HL-60 (cell line): ENCODE measurements at regions not wholly inside any gene's neighbourhood (a gene's known extent, or its start where the extent isn't known, plus 50 kb on each side); places are given as distances from the start of the nearest gene placed in this dataset.

Source experiments
- POLR2AphosphoS5 ChIP-seq: IDR thresholded peaks from 2 replicates; pipeline ENCODE4 v1.6.1; 2012; ENCODE audit warnings: low read depth
- TF ChIP-seq, protein P1 (sequence below): IDR thresholded peaks from one replicate; pipeline ENCODE4 v1.5.1; 2011; ENCODE audit warnings: low read length, control low read depth, inconsistent platforms; ENCODE audit not compliant: insufficient read depth

DNA sequence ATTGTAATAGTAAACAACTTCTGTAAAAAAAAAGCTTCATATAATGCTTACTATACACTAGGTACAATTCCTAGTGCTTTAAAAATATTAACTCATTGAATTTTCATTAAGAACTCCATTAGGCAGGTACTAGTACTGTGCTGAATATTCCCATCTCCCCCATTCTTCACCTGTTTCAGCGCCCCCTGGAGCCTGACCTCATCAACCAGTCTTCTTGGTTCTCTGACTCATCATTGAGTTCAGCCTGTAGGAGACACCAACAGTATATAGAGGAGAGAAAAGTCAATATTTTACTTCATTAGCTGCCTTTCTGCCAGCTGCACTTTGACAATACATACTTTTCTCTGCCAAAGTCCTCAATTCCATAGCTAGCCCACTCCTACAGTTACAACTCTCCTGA lies 1009.9 kb upstream of the KLHL29 start:
- TF ChIP-seq, protein P1, sequence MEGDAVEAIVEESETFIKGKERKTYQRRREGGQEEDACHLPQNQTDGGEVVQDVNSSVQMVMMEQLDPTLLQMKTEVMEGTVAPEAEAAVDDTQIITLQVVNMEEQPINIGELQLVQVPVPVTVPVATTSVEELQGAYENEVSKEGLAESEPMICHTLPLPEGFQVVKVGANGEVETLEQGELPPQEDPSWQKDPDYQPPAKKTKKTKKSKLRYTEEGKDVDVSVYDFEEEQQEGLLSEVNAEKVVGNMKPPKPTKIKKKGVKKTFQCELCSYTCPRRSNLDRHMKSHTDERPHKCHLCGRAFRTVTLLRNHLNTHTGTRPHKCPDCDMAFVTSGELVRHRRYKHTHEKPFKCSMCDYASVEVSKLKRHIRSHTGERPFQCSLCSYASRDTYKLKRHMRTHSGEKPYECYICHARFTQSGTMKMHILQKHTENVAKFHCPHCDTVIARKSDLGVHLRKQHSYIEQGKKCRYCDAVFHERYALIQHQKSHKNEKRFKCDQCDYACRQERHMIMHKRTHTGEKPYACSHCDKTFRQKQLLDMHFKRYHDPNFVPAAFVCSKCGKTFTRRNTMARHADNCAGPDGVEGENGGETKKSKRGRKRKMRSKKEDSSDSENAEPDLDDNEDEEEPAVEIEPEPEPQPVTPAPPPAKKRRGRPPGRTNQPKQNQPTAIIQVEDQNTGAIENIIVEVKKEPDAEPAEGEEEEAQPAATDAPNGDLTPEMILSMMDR = no peak
- TF ChIP-seq POLR2AphosphoS5 = no peak
